Fibroblast of lung (primary cell): ENCODE measurements at regions not wholly inside any gene's neighbourhood (a gene's known extent, or its start where the extent isn't known, plus 50 kb on each side); places are given as distances from the start of the nearest gene placed in this dataset.
"Not testable (repeated sequence)": the region's sequence is repeated elsewhere in the genome, so short reads cannot be mapped to it uniquely, and the experiment has no call there.

Experiments used
- DNase-seq, 2 donors: peaks; one replicate each; pipeline versions ENCODE4 v3.0.0 to v3.0.0-alpha.2; 2010; ENCODE audit warnings: low read depth in 2 of 2
- H2AFZ ChIP-seq: 2 replicates; pipeline ENCODE4 v1.5.1; 2012; ENCODE audit warnings: low read length, control low read depth, inconsistent platforms
- H3K27ac ChIP-seq: 2 replicates; pipeline ENCODE4 v1.5.1; 2011; ENCODE audit warnings: low read length, control low read depth; ENCODE audit not compliant: insufficient read depth
- H3K27me3 ChIP-seq: 2 replicates; pipeline ENCODE4 v1.5.1; 2011; ENCODE audit warnings: mild to moderate bottlenecking, low read length; ENCODE audit not compliant: control insufficient read depth, insufficient read depth
- H3K36me3 ChIP-seq: 2 replicates; pipeline ENCODE4 v1.5.1; 2011; ENCODE audit warnings: low read length; ENCODE audit not compliant: control insufficient read depth, insufficient read depth
- H3K4me1 ChIP-seq: 2 replicates; pipeline ENCODE4 v1.5.1; 2011; ENCODE audit warnings: low read length; ENCODE audit not compliant: control insufficient read depth, insufficient read depth; ENCODE audit errors: extremely low read depth
- H3K4me2 ChIP-seq: 2 replicates; pipeline ENCODE4 v1.5.1; 2011; ENCODE audit warnings: low read length, control low read depth; ENCODE audit not compliant: insufficient read depth; ENCODE audit errors: extremely low read depth
- H3K4me3 ChIP-seq, 4 experiments: fragments of 200-600 bp in 1 of 4; sonication (generic) in 1 of 4; replicated peaks in 1 of 4; 2 replicates each; pipeline ENCODE4 v1.5.1; 2011 to 2016; ENCODE audit warnings: low read length in 4 of 4, low read depth in 3 of 4, mild to moderate bottlenecking in 3 of 4, control low read depth in 2 of 4, inconsistent platforms in 1 of 4, mixed read lengths in 1 of 4; ENCODE audit not compliant: insufficient read depth in 1 of 4; ENCODE audit errors: control extremely low read depth in 1 of 4
- H3K79me2 ChIP-seq: 2 replicates; pipeline ENCODE4 v1.5.1; 2012; ENCODE audit warnings: mild to moderate bottlenecking, low read length, inconsistent platforms; ENCODE audit not compliant: control insufficient read depth, insufficient read depth
- H3K9ac ChIP-seq: 2 replicates; pipeline ENCODE4 v1.5.1; 2011; ENCODE audit warnings: mild to moderate bottlenecking, low read length, control low read depth; ENCODE audit not compliant: insufficient read depth
- H3K9me3 ChIP-seq: 2 replicates; pipeline ENCODE4 v1.5.1; 2012; ENCODE audit warnings: low read depth, low read length; ENCODE audit not compliant: control insufficient read depth, insufficient read depth
- H4K20me1 ChIP-seq: 2 replicates; pipeline ENCODE4 v1.5.1; 2011; ENCODE audit warnings: low read length; ENCODE audit not compliant: control insufficient read depth, insufficient read depth; ENCODE audit errors: extremely low read depth
- EZH2 ChIP-seq: IDR thresholded peaks from 2 replicates; pipeline ENCODE4 v1.5.1; 2012; ENCODE audit warnings: low read length, control low read depth, mild to moderate bottlenecking; ENCODE audit errors: missing control alignments
- TF ChIP-seq, protein P1 (sequence below), 2 donors: IDR thresholded peaks in 1 of 2; conservative IDR thresholded peaks in 1 of 2; 1 replicate in 1 of 2; 2 replicates in 1 of 2; pipeline ENCODE4 v1.5.1; 2011 to 2012; ENCODE audit warnings: low read length in 2 of 2, control low read depth in 1 of 2, inconsistent platforms in 1 of 2, low read depth in 1 of 2, mild to moderate bottlenecking in 1 of 2

DNA sequence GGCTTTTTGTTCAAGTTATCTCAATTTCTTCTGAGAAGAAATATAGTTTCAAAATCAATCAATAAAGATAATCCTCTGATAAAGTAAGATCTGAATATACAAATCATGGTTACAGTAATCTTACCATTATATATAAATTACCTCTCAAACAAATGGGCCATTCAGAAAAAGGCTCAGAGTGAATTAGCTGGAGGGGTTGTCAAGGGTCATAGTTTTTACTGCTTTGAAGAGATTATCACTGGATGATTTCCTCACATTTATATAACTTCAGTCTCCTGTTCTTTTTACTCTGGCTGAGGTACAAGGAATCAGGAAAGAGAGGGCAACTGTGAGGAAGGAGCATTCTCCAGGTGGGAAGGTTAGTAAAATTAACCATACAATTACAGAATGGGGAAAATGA is 148.6 kb upstream of the ELL2 start:
- Histone ChIP-seq H3K9me3 (no peaks in the 10 kb centered on the region), H3K4me2 (no peak overlapping the region), H4K20me1 (no peaks in the 10 kb centered on the region), H3K27me3 (no peaks in the 10 kb centered on the region), H3K36me3 (no peaks in the 10 kb centered on the region), H3K79me2 (no peaks in the 10 kb centered on the region), H3K9ac (no peak overlapping the region), H3K4me3 (no peak overlapping the region), H3K27ac (no peak overlapping the region), H2AFZ (no peak overlapping the region), H3K4me1 (no peaks in the 10 kb centered on the region)
- DNase-seq = no peak
- TF ChIP-seq, protein P1, sequence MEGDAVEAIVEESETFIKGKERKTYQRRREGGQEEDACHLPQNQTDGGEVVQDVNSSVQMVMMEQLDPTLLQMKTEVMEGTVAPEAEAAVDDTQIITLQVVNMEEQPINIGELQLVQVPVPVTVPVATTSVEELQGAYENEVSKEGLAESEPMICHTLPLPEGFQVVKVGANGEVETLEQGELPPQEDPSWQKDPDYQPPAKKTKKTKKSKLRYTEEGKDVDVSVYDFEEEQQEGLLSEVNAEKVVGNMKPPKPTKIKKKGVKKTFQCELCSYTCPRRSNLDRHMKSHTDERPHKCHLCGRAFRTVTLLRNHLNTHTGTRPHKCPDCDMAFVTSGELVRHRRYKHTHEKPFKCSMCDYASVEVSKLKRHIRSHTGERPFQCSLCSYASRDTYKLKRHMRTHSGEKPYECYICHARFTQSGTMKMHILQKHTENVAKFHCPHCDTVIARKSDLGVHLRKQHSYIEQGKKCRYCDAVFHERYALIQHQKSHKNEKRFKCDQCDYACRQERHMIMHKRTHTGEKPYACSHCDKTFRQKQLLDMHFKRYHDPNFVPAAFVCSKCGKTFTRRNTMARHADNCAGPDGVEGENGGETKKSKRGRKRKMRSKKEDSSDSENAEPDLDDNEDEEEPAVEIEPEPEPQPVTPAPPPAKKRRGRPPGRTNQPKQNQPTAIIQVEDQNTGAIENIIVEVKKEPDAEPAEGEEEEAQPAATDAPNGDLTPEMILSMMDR (conservative IDR thresholded peaks at IDR 0.05 in 1 of 2, IDR thresholded peaks at IDR 0.05 in 1 of 2; ENCODE audit: low read depth in 1 of 2, low read length in 2 of 2) = no peak
- TF ChIP-seq EZH2 = no peak

DNA sequence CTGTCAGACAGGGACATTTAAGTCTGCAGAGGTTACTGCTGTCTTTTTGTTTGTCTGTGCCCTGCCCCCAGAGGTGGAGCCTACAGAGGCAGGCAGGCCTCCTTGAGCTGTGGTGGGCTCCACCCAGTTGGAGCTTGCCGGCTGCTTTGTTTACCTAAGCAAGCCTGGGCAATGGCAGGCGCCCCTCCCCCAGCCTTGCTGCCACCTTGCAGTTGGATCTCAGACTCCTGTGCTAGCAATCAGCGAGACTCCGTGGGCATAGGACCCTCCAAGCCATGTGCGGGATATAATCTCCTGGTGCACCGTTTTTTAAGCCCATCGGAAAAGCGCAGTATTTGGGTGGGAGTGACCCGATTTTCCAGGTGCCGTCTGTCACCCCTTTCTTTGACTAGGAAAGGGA is 147.0 kb upstream of the ELL2 start:
- not testable (repeated sequence) for H3K36me3 ChIP-seq, H2AFZ ChIP-seq, H4K20me1 ChIP-seq, H3K4me1 ChIP-seq, H3K4me2 ChIP-seq, H3K4me3 ChIP-seq, H3K79me2 ChIP-seq, H3K27ac ChIP-seq, H3K27me3 ChIP-seq, H3K9me3 ChIP-seq, H3K9ac ChIP-seq, DNase-seq

DNA sequence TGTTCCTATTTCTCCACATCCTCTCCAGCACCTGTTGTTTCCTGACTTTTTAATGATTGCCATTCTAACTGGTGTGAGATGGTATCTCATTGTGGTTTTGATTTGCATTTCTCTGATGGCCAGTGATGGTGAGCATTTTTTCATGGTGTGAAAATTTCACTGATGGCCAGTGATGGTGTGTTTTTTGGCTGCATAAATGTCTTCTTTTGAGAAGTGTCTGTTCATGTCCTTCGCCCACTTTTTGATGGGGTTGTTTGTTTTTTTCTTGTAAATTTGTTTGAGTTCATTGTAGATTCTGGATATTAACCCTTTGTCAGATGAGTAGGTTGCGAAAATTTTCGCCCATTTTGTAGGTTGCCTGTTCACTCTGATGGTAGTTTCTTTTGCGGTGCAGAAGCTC is 142.2 kb upstream of the ELL2 start:
- H4K20me1 ChIP-seq, H3K4me1 ChIP-seq, H2AFZ ChIP-seq, H3K9ac ChIP-seq, H3K36me3 ChIP-seq, H3K4me2 ChIP-seq, H3K9me3 ChIP-seq, H3K27ac ChIP-seq, H3K79me2 ChIP-seq, H3K4me3 ChIP-seq, H3K27me3 ChIP-seq, DNase-seq: not testable (repeated sequence)

DNA sequence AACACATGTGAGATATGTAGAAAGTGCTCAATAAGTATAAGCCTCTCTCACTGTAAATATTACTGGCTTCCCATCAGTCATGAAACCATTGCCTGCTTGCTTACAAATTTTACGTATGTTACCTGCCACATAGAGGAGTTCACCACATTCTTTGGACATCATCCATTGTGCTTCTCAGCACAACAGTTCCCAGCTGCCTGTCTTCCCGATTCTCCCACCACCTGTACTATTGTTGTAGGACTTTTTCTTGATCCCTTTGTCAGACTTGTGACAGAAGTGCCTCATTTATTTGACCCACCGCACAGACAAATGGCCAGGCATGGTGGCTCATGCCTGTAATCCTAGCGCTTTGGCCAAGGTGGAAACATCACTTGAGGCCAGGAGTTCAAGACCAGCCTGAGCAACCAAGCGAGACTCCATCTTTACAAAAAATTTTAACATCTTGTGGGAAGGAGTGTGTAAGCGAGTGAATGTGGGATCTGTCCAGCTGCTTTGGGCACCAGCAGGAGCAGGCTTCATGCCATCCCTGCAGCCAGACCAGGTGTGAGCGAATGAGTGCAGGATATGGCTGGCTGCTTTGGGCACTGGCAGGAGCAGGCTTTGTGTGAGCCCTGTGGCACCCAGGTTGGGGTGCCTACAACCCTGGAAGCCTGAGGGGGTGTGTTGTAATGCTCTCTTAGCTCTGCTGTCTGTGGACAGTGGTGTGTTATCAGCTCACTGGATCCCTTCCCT is 139.9 kb upstream of the ELL2 start:
- H3K36me3 ChIP-seq = no peaks in the 10 kb centered on the region
- no peak for DNase-seq
- no peaks in the 10 kb centered on the region for H3K79me2 ChIP-seq
- no peaks in the 10 kb centered on the region for H3K27me3 ChIP-seq
- no peak overlapping the region for H3K27ac ChIP-seq
- H2AFZ ChIP-seq = no peak overlapping the region
- H4K20me1 ChIP-seq = no peaks in the 10 kb centered on the region
- H3K9me3 ChIP-seq = no peaks in the 10 kb centered on the region
- H3K4me3 ChIP-seq = no peak overlapping the region
- no peak for TF ChIP-seq EZH2
- TF ChIP-seq, protein P1 (conservative IDR thresholded peaks at IDR 0.05 in 1 of 2, IDR thresholded peaks at IDR 0.05 in 1 of 2; ENCODE audit: low read depth in 1 of 2, low read length in 2 of 2) = no peak
- no peak overlapping the region for H3K4me2 ChIP-seq
- no peaks in the 10 kb centered on the region for H3K4me1 ChIP-seq
- no peak overlapping the region for H3K9ac ChIP-seq

DNA sequence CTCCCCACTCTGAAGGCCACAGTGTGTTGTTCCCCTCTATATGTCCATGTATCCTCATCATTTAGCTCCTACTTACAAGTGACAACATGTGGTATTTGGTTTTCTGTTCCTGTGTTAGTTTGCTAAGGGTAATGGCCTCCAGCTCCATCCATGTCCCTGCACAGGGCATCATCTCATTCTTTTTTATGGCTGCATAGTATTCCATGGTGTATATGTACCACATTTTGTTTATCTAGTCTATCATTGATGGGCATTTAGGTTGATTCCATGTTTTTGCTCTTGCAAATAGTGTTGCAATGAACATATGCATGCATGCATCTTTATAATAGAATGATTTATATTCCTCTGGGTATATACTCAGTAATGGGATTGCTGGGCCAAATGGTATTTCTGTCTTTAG is 135.8 kb upstream of the ELL2 start:
- not testable (repeated sequence) for H2AFZ ChIP-seq, H3K27me3 ChIP-seq, H4K20me1 ChIP-seq, H3K4me2 ChIP-seq, H3K4me3 ChIP-seq, H3K36me3 ChIP-seq, H3K4me1 ChIP-seq, DNase-seq, H3K79me2 ChIP-seq, H3K9ac ChIP-seq, H3K27ac ChIP-seq, H3K9me3 ChIP-seq
